Embryonic facial prominence (tissue), 1 donor: ENCODE measurements at regions not wholly inside any gene's neighbourhood (a gene's known extent, or its start where the extent isn't known, plus 50 kb on each side); places are given as distances from the start of the nearest gene placed in this dataset.
"Not testable (repeated sequence)": the region's sequence is repeated elsewhere in the genome, so short reads cannot be mapped to it uniquely, and the experiment has no call there.

Source experiments
- DNase-seq: peaks from one replicate; pipeline ENCODE4 v3.0.0-alpha.2; 2016; ENCODE audit errors: extremely low spot score

GRCh38 chr6:44037276-44037675 is 90.0 kb downstream of the MRPL14 start:
- not testable (repeated sequence) for DNase-seq

DNA sequence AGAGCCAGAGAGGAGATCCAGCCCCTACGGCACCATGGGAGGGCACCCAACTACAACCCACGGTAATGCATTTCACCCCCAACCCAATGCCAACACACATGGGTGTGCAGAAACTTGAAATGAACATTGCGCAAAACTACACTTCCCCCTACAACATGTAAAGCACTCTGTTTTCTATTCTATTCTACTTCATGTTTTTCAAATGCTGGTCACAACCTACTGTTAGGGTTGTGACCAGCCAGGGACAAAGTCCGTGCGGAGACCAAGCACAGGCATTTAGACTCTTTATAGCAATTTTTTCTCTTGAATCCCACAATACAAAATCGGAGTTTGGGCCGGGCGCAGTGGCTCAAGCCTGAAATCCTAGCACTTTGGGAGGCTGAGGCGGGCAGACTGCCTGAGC is 90.6 kb downstream of the MRPL14 start:
- no peak for DNase-seq

DNA sequence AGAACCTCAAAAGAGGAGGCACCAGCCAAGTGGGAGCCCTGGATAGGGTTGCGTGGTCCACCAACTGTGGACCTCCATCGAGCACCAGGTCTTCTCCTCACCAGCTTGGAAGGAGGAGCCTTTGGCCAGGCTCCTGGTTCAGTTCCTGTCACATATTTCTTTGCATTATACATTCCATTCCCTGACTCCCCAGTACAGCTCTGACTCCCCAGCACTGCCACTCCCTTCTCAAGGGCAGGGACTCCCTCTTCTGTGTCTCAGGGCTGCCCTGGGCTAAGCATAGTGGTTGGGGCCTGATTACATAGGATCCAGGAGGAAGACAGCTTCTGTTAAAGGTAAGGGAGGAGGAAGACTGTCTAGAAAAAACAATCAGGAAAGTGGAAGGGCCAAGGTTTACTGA is 91.1 kb downstream of the MRPL14 start:
- no peak for DNase-seq

DNA sequence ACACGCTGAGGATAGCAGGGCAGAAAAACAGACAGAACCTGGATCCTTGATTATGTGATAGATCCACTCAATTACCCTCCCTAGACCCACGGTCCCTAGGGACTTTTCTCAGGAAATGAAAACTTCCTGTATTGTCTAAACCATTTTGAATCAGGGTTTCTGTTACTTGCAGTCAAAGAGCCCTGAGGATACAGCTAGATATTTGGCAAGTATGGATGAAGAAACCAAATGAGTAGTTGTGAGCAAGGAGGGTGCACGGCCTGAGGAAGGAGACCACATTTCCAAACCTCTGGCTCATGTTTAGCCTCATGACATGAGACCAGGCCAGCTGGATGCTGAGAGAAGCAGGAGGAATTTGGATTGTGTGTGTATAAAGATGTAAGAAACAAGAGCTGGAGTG is 91.6 kb downstream of the MRPL14 start:
- DNase-seq, result no peak

- no peak for DNase-seq
These were observed 92.3 kb downstream of the MRPL14 start for GRCh38 chr6:44034931-44035345.

- DNase-seq, result no peak
These were observed 92.8 kb downstream of the MRPL14 start for GRCh38 chr6:44034391-44034861.

DNA sequence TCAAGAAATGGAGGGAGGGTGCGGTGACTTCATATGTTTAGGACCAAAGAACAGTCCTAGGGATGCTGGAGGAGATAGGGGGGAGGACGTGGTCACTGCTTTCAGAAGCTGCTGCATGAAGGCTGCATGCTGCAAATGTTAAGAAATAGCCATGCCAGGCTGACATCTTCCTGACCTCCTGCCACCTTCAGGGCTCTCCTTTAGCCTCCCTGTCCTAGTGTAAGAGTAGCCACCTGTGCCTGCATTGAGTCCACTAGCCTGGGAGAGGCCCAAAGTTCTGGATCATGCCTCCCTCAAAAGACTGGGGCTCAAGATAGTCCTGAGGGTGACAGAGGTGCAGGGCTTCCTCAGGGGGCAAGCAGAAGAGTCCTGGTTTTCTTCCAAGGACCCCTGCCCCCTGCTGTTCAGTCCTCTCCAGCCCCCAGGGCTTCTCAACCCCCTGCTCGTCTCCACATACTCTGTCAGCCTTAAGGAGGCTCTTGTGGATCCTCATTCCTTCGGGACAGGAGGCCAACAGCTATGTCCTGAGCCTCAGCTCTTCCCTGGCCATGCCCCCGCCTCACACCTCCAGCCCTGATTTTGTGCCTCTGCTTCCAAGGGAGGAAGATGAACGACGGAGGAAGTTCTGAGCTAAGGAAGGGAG is 96.3 kb downstream of the MRPL14 start:
- no peak for DNase-seq

DNA sequence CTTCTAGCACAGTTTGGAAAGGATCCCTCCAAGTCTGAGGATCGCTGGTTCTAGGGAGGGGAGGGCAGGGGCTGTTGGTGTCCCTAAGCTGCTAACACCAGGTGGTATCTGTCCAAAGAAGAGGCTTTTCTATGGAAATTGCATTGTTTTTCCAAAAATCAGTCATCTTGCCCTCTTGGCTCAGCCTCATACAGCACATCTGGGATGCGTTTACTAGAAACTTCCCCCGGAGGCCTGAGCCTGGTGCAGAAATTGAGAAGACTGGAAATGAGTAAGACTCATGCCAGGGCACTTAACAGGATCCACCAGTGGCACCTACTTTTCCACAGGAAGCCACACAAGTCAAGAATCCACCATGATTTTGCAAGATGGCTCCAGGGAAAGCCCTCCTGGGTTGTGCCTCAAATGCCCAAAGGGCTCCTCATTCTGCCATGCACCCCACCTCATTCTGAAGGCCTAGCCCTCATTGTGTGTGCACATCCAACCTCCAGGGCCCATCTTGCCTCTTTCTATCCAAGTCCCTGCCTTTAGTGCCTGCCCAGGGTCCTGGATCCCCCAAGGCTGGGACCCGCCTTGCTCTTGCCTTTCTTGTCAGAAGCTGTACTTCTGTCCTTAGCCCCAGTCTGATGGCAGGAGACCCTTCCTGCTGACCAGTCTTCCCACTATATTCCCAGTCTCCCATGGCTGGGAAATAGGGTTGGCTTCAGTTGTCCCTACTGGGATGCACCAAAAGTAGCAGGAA is 97.6 kb downstream of the MRPL14 start:
- no peak for DNase-seq

GRCh38 chr6:44028789-44029310 is 98.4 kb downstream of the MRPL14 start:
- no peak for DNase-seq

- DNase-seq, result no peak
These were observed 102.0 kb downstream of the MRPL14 start for GRCh38 chr6:44025226-44025625.

DNA sequence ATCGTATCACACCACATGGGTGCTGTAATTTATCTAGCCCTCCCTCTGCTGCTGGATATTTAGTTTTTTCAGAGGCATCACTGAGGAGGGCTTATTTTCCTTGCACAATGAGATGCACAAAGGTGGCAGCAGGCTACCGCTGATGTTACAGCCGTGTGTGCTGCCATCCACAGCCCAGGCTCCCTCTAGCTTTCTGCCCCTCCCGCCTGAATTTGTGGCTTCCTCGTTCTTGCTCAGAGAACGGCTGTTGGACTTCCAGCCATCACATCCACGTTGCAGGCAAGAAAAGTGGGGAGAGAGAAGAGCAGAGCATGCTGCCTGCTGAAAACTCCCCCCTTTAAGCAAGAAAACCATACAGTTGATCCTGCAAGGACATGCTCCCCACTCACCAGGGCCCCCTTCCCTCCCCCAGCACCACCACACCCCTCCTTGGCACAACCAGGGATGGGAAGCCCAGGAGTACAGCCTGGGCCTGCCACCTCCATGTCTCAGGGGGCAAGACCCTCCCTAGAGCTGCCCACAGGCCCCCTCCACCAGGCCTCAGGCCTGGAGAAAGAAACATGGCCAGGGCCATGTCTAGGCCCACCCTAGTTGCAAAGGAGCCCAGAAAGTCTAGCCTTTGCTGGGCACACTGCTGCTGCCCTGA is 102.6 kb downstream of the MRPL14 start:
- no peak for DNase-seq

GRCh38 chr6:44023586-44024454 is 103.4 kb downstream of the MRPL14 start:
- DNase-seq, result no peak

DNA sequence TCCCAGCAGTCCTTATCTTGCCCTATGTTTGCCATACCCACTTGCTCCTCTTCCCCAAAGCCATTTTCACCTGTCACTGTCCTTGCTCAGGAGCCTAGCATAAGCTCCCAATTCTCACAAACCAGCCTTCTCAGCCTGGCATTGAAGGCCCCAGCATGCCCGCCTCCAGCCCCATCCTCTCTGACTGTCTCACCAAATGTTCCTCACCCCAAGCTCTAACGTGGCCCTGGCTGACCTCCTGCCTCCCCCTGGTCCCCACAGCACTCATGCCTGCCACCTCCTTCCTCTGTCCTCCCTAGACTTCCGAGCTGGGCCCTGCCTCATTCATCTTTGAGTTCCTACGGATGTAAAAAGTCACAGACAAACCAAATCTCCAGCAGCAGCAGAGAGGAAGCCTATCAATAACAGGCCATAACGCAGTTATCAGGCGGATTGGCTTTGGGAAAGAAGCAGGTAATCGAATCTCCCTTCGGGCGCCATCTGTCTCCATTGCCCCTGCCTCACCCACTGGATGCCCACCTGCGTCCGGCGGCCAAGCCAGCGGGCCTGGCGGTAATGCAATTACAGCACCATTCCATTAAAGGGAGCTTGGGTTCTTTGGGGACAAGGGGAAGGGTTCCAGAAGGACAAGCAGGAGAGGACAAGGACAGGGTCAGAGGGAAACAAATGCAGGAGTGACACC is 104.4 kb downstream of the MRPL14 start:
- DNase-seq, result no peak

- DNase-seq, result no peak
These were observed 105.0 kb downstream of the MRPL14 start for GRCh38 chr6:44022296-44022661.

- no peak for DNase-seq
These were observed 105.5 kb downstream of the MRPL14 start for GRCh38 chr6:44021589-44022295.

DNA sequence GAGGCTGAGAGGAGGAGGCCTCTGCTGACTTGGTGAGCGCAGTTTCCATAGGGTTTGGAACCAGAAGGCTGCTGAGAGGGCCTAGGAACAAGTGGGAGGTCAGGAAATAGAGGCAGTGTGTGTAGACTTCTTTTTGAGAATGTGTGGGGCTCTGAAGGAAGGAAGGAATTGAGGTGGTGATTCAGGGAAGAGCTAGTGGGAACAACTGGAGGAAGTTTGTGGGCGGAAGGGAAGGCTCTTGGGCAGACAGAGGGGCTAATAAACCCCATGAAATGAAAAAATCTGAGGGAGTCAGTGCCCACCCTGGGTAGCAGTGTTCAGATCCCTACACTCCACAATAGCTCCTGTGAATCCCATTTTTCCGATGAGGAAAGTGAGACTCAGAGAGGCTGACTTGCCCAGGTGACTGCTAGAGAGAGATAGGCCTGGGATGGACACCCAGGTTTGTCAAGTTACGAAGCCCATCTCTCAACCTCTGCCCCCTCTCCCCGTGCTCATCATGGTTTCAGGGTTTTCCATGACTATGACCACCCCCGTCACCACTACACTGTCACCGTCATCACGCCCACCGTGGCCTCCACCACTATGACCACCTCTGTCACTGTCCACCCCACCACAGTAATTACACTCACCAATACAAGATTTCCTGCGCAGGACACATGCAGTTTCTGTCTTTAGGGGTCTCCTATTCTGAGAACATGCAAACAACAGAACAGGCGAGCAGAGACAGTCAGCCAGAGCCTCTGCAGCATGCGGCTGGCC is 106.4 kb downstream of the MRPL14 start:
- no peak for DNase-seq

GRCh38 chr6:44020148-44020547 is 107.1 kb downstream of the MRPL14 start:
- DNase-seq, result no peak

DNA sequence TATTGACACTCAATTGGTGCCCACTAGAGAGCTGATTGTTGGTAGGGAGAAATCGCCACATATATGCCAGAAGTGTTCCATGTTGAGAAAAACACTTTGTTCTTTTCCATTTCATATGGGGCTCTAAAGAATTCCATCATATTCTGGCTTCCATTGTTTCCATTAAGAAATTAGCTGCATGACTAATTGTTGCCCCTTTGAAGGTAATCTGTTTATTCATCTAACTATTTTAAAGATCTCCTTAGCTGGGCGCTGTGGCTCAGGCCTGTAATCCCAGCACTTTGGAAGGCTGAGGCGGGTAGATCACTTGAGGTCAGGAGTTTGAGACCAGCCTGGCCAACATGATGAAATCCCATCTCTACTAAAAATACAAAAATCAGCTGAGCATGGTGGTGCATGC is 109.9 kb downstream of the MRPL14 start:
- not testable (repeated sequence) for DNase-seq

GRCh38 chr6:44016131-44016870 is 111.0 kb downstream of the MRPL14 start:
- no peak for DNase-seq
